OCI-LY7 (cell line): ENCODE measurements at regions not wholly inside any gene's neighbourhood (a gene's known extent, or its start where the extent isn't known, plus 50 kb on each side); places are given as distances from the start of the nearest gene placed in this dataset.

Experiments
- BruUV-seq: library from RNA; stranded (reverse); fragments of 400-500 nt; replicated peaks from 2 replicates; lab custom pipeline; 2021; lab: Mats Ljungman, UMichigan
- CTCF ChIA-PET: fragments of 300-600 bp; sonication (Branson Sonifier 250); formaldehyde crosslinking; loops from one replicate; lab custom pipeline; 2022; ENCODE audit warnings: antibody characterized with exemption; ENCODE audit not compliant: unreplicated experiment; lab: Charles Lee
- POLR2A ChIA-PET: fragments of 300-600 bp; sonication (Branson Sonifier 250); formaldehyde crosslinking; loops from one replicate; lab custom pipeline; 2022; ENCODE audit warnings: antibody characterized with exemption; lab: Charles Lee
- DNase-seq: peaks from one replicate; pipeline ENCODE4 v3.0.0-alpha.2; 2015; ENCODE audit warnings: low spot score
- H2AFZ ChIP-seq: fragments of 200-600 bp; sonication (generic), shearing (Covaris generic); 2 replicates; pipeline ENCODE4 v1.6.1; 2014; ENCODE audit warnings: mild to moderate bottlenecking, antibody characterized with exemption, low read length, moderate library complexity
- H3K27ac ChIP-seq: fragments of 200-600 bp; sonication (generic); 2 replicates; pipeline ENCODE4 v1.5.1; 2014; ENCODE audit warnings: mixed run types, low read depth, mild to moderate bottlenecking, moderate library complexity, low read length, inconsistent platforms; ENCODE audit not compliant: poor library complexity, severe bottlenecking
- H3K36me3 ChIP-seq: fragments of 200-600 bp; sonication (generic); 2 replicates; pipeline ENCODE4 v1.6.1; 2014; ENCODE audit warnings: mild to moderate bottlenecking, antibody characterized with exemption, low read length, moderate library complexity, mixed read lengths; ENCODE audit not compliant: insufficient read depth
- H3K4me1 ChIP-seq: fragments of 200-600 bp; sonication (generic); 2 replicates; pipeline ENCODE4 v1.5.1; 2014; ENCODE audit warnings: mild to moderate bottlenecking, low read length; ENCODE audit not compliant: insufficient read depth, poor library complexity, severe bottlenecking
- H3K4me2 ChIP-seq: fragments of 200-600 bp; sonication (generic); 2 replicates; pipeline ENCODE4 v1.6.1; 2014; ENCODE audit warnings: mild to moderate bottlenecking, low read length
- H3K4me3 ChIP-seq: fragments of 200-600 bp; sonication (generic); 2 replicates; pipeline ENCODE4 v1.5.1; 2014; ENCODE audit warnings: mild to moderate bottlenecking, low read depth, low read length; ENCODE audit not compliant: poor library complexity, severe bottlenecking
- H3K79me2 ChIP-seq: fragments of 200-600 bp; sonication (generic); 2 replicates; pipeline ENCODE4 v1.6.1; 2016; ENCODE audit warnings: low read depth, mild to moderate bottlenecking, low read length, moderate library complexity, mixed read lengths; ENCODE audit not compliant: insufficient read depth
- H3K9me2 ChIP-seq: fragments of 200-600 bp; sonication (generic); 2 replicates; pipeline ENCODE4 v1.6.1; 2016; ENCODE audit warnings: mild to moderate bottlenecking, low read length, mixed read lengths; ENCODE audit not compliant: insufficient read depth
- H3K9me3 ChIP-seq: fragments of 200-600 bp; sonication (generic); 2 replicates; pipeline ENCODE4 v1.6.1; 2014; ENCODE audit warnings: mild to moderate bottlenecking, mixed run types, low read length, mixed read lengths
- H4K20me1 ChIP-seq: fragments of 200-600 bp; sonication (generic); 2 replicates; pipeline ENCODE4 v1.6.1; 2014; ENCODE audit warnings: mild to moderate bottlenecking, antibody characterized with exemption, low read length, moderate library complexity, mixed read lengths; ENCODE audit not compliant: insufficient read depth
- EZH2phosphoT487 ChIP-seq: fragments of 200-600 bp; sonication (generic); IDR thresholded peaks from 2 replicates; pipeline ENCODE4 v1.6.1; 2018; ENCODE audit warnings: low read depth, borderline replicate concordance, mild to moderate bottlenecking, mixed run types, antibody characterized with exemption, low read length, moderate library complexity, mixed read lengths
- intact Hi-C: fragments of 100-400 bp; cut with micrococcal nuclease; formaldehyde crosslinking; loops from one replicate; pipeline ENCODE4 v1.10.0; 2022; ENCODE audit not compliant: unreplicated experiment
- TF ChIP-seq, protein P1 (sequence below): fragments of 200-600 bp; sonication (generic); conservative IDR thresholded peaks from 2 replicates; pipeline ENCODE4 v1.5.1; 2014; ENCODE audit warnings: mild to moderate bottlenecking, antibody characterized with exemption, low read length, moderate library complexity, mixed read lengths

GRCh38 chr3:168707900-168708299 is 612.2 kb upstream of the GOLIM4 start:
- Histone ChIP-seq H3K4me3 (no peak overlapping the region), H2AFZ (no peak overlapping the region), H4K20me1 (no peaks in the 10 kb centered on the region), H3K36me3 (no peaks in the 10 kb centered on the region), H3K79me2 (no peaks in the 10 kb centered on the region), H3K9me3 (no peaks in the 10 kb centered on the region), H3K27ac (no peak overlapping the region), H3K4me2 (no peak overlapping the region), H3K9me2 (no peaks in the 10 kb centered on the region), H3K4me1 (no peaks in the 10 kb centered on the region)
- ChIA-PET POLR2A (no interaction called here), CTCF (no interaction called here)
- TF ChIP-seq, protein P1, sequence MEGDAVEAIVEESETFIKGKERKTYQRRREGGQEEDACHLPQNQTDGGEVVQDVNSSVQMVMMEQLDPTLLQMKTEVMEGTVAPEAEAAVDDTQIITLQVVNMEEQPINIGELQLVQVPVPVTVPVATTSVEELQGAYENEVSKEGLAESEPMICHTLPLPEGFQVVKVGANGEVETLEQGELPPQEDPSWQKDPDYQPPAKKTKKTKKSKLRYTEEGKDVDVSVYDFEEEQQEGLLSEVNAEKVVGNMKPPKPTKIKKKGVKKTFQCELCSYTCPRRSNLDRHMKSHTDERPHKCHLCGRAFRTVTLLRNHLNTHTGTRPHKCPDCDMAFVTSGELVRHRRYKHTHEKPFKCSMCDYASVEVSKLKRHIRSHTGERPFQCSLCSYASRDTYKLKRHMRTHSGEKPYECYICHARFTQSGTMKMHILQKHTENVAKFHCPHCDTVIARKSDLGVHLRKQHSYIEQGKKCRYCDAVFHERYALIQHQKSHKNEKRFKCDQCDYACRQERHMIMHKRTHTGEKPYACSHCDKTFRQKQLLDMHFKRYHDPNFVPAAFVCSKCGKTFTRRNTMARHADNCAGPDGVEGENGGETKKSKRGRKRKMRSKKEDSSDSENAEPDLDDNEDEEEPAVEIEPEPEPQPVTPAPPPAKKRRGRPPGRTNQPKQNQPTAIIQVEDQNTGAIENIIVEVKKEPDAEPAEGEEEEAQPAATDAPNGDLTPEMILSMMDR = no peak
- no peak for TF ChIP-seq EZH2phosphoT487
- DNase-seq = no peak
- no TSS peak for BruUV-seq
- intact Hi-C loops = no loop called here

DNA sequence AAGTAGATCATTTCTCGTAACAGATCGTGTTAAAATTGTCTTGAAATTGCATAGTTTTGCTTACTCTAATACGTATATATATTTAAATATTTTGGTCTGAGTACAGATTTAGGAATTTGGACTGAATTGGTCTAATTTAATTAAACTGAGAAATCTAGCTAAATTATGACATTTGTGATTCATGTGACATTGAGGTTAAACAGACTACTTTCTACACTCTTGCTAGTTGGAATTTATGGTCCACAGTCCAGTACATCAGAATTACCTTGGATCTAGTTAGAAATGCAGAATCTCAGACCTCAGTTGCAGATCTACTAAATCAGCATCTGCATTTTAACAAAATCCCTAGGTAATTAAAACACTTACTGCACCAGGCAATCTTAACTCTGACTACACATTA is 609.7 kb upstream of the GOLIM4 start:
- H3K27ac ChIP-seq = no peak overlapping the region
- no peaks in the 10 kb centered on the region for H3K9me3 ChIP-seq
- intact Hi-C loops = no loop called here
- no peaks in the 10 kb centered on the region for H3K4me1 ChIP-seq
- POLR2A ChIA-PET = no interaction called here
- DNase-seq = no peak
- H3K9me2 ChIP-seq = no peaks in the 10 kb centered on the region
- no TSS peak for BruUV-seq
- H2AFZ ChIP-seq = no peak overlapping the region
- CTCF ChIA-PET = no interaction called here
- no peak overlapping the region for H3K4me2 ChIP-seq
- no peak overlapping the region for H3K4me3 ChIP-seq
- TF ChIP-seq, protein P1 = no peak
- TF ChIP-seq EZH2phosphoT487 = no peak
- H4K20me1 ChIP-seq = no peaks in the 10 kb centered on the region
- no peaks in the 10 kb centered on the region for H3K36me3 ChIP-seq
- H3K79me2 ChIP-seq = no peaks in the 10 kb centered on the region

DNA sequence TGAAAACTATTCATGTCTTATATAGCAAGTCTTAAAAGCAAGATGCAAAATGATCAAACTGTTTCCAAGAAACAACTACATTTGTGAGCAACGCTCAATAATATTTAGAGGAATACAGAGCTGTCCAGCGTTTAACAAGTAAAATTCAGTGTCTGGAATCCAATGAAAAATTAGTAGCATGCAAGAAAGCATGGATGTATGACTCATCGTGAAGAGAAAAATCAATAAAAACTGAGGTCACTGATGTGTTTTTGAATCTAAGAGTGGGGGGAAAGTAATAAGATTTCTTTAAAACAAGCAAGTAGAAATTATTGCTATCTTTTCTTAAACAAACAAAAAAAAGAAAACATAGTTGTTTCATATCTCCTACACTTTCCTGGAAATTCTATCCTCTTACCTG is 600.3 kb upstream of the GOLIM4 start:
- Histone ChIP-seq H3K4me1 (no peaks in the 10 kb centered on the region), H3K4me3 (no peak overlapping the region), H3K4me2 (no peak overlapping the region), H3K9me3 (no peaks in the 10 kb centered on the region), H3K36me3 (no peaks in the 10 kb centered on the region), H3K79me2 (no peaks in the 10 kb centered on the region), H3K27ac (no peak overlapping the region), H2AFZ (no peak overlapping the region), H3K9me2 (no peaks in the 10 kb centered on the region), H4K20me1 (no peaks in the 10 kb centered on the region)
- no peak for DNase-seq
- ChIA-PET POLR2A (interaction anchor here (0.6 to 0.7 kb wide), 3 partner anchors 46 to 1550 kb away, joined by 3 to 4 read pairs (median 3); no protein-coding TSS in a partner anchor), CTCF (no interaction called here)
- TF ChIP-seq EZH2phosphoT487 = no peak
- TF ChIP-seq, protein P1 = no peak
- BruUV-seq = no TSS peak
- intact Hi-C loops = loop anchor here (10.0 kb wide), 1 partner anchor 481 kb away; no protein-coding TSS in a partner anchor
